SK-N-SH (cell line): ENCODE measurements at regions not wholly inside any gene's neighbourhood (a gene's known extent, or its start where the extent isn't known, plus 50 kb on each side); places are given as distances from the start of the nearest gene placed in this dataset.

Experiments
- CTCF ChIA-PET: fragments of 300-600, 350-600 bp; formaldehyde crosslinking; extraction: SDS; loops from one replicate; lab custom pipeline; 2021; lab: Yijun Ruan, JAX
- POLR2A ChIA-PET: fragments of 350-600 bp; sonication (Branson Sonifier 250); formaldehyde crosslinking; extraction: SDS; loops from one replicate; lab custom pipeline; 2020; ENCODE audit warnings: antibody characterized with exemption, inconsistent platforms; lab: Yijun Ruan, JAX
- DNase-seq: peaks from one replicate; pipeline ENCODE4 v3.0.0; 2012
- H2AFZ ChIP-seq: fragments of 200-600 bp; sonication (generic); 2 replicates; pipeline ENCODE4 v1.8.1; 2016; ENCODE audit warnings: antibody characterized with exemption, mild to moderate bottlenecking, low read depth
- H3F3A ChIP-seq: fragments of 200-600 bp; sonication (generic); replicated peaks from 2 replicates; pipeline ENCODE3; 2016; ENCODE audit warnings: antibody characterized with exemption, mild to moderate bottlenecking; ENCODE audit not compliant: insufficient read depth
- H3K27ac ChIP-seq, 2 experiments: fragments of 200-500 bp in 1 of 2; fragments of 200-600 bp in 1 of 2; sonication (Bioruptor generic) in 1 of 2; sonication (generic), shearing (Covaris generic) in 1 of 2; 2 replicates each; pipeline versions ENCODE4 v1.5.1 to v1.6.1; 2014 to 2016; ENCODE audit warnings: low read depth in 2 of 2, inconsistent platforms in 1 of 2, low read length in 1 of 2, mild to moderate bottlenecking in 1 of 2, mixed read lengths in 1 of 2
- H3K27me3 ChIP-seq: fragments of 200-600 bp; sonication (generic), shearing (Covaris generic); 2 replicates; pipeline ENCODE4 v1.6.1; 2016; ENCODE audit warnings: mixed run types; ENCODE audit not compliant: insufficient read depth
- H3K36me3 ChIP-seq, 2 experiments: fragments of 200-500 bp in 1 of 2; fragments of 200-600 bp in 1 of 2; sonication (Bioruptor generic) in 1 of 2; sonication (generic) in 1 of 2; replicated peaks in 1 of 2; 2 replicates each; pipeline versions ENCODE3 to v1.5.1; 2014 to 2016; ENCODE audit warnings: low read length in 1 of 2, mild to moderate bottlenecking in 1 of 2; ENCODE audit not compliant: insufficient read depth in 2 of 2, control insufficient read depth in 1 of 2
- H3K4me1 ChIP-seq, 2 experiments: fragments of 200-500 bp in 1 of 2; fragments of 200-600 bp in 1 of 2; sonication (Bioruptor generic) in 1 of 2; sonication (generic), shearing (Covaris generic) in 1 of 2; 2 replicates each; pipeline versions ENCODE4 v1.5.1 to v1.6.1; 2014 to 2016; ENCODE audit warnings: low read depth in 1 of 2, low read length in 1 of 2, mixed run types in 1 of 2; ENCODE audit not compliant: insufficient read depth in 2 of 2, control insufficient read depth in 1 of 2
- H3K4me2 ChIP-seq: fragments of 200-600 bp; sonication (generic), shearing (Covaris generic); 2 replicates; pipeline ENCODE4 v1.6.1; 2017; ENCODE audit warnings: mixed run types
- H3K4me3 ChIP-seq, 2 experiments: fragments of 200-500 bp in 1 of 2; fragments of 200-600 bp in 1 of 2; sonication (Bioruptor generic) in 1 of 2; sonication (generic), shearing (Covaris generic) in 1 of 2; 2 replicates each; pipeline versions ENCODE4 v1.5.1 to v1.8.1; 2014 to 2016; ENCODE audit warnings: low read depth in 2 of 2, inconsistent platforms in 1 of 2, low read length in 1 of 2, mild to moderate bottlenecking in 1 of 2, mixed read lengths in 1 of 2, moderate library complexity in 1 of 2
- H3K79me2 ChIP-seq: fragments of 200-600 bp; sonication (generic); 2 replicates; pipeline ENCODE4 v1.8.1; 2017; ENCODE audit warnings: mild to moderate bottlenecking; ENCODE audit not compliant: insufficient read depth
- H3K9ac ChIP-seq: fragments of 200-600 bp; sonication (generic); 2 replicates; pipeline ENCODE4 v1.6.1; 2017; ENCODE audit warnings: mixed run types
- H3K9me2 ChIP-seq: fragments of 200-600 bp; sonication (generic); 2 replicates; pipeline ENCODE4 v1.6.1; 2017; ENCODE audit warnings: mixed run types
- H3K9me3 ChIP-seq: fragments of 200-600 bp; sonication (generic); 2 replicates; pipeline ENCODE4 v1.6.1; 2017; ENCODE audit warnings: mixed run types, mild to moderate bottlenecking, moderate library complexity
- H4K20me1 ChIP-seq: fragments of 200-600 bp; sonication (generic); 2 replicates; pipeline ENCODE4 v1.6.1; 2017; ENCODE audit warnings: mild to moderate bottlenecking, mixed run types; ENCODE audit not compliant: insufficient read depth
- CTCF ChIP-seq: fragments of 200-600 bp; sonication (generic); IDR thresholded peaks from 2 replicates; pipeline ENCODE4 v1.6.1; 2017; ENCODE audit warnings: antibody characterized with exemption, mild to moderate bottlenecking, moderate library complexity
- ELF1 ChIP-seq: IDR thresholded peaks from 2 replicates; pipeline ENCODE4 v1.4.0; 2012
- EZH2phosphoT487 ChIP-seq: fragments of 200-600 bp; sonication (generic); IDR thresholded peaks from 2 replicates; pipeline ENCODE4 v1.6.1; 2017; ENCODE audit warnings: low read depth, mixed run types, mild to moderate bottlenecking, antibody characterized with exemption, moderate library complexity, borderline replicate concordance
- FOXM1 ChIP-seq: IDR thresholded peaks from 2 replicates; pipeline ENCODE4 v1.4.0; 2012; ENCODE audit warnings: low read depth, mild to moderate bottlenecking
- GATA2 ChIP-seq: sonication (generic); formaldehyde crosslinking; IDR thresholded peaks from 2 replicates; pipeline ENCODE4 v1.5.0; 2020; ENCODE audit warnings: mild to moderate bottlenecking, missing genetic modification reagents
- IRF3 ChIP-seq: fragments of 150-350 bp; IDR thresholded peaks from 2 replicates; pipeline ENCODE4 v1.6.1; 2016; ENCODE audit warnings: mild to moderate bottlenecking, low read depth, low read length
- MAX ChIP-seq: IDR thresholded peaks from 2 replicates; pipeline ENCODE4 v1.4.0; 2012; ENCODE audit warnings: low read depth
- MEF2A ChIP-seq: IDR thresholded peaks from 2 replicates; pipeline ENCODE4 v1.4.0; 2012; ENCODE audit warnings: low read depth, borderline replicate concordance
- NFIC ChIP-seq: IDR thresholded peaks from 2 replicates; pipeline ENCODE4 v1.4.0; 2012; ENCODE audit warnings: borderline replicate concordance
- TAF1 ChIP-seq: IDR thresholded peaks from 2 replicates; pipeline ENCODE4 v1.6.1; 2012; ENCODE audit warnings: low read depth, mild to moderate bottlenecking, low read length, moderate library complexity, borderline replicate concordance
- TCF12 ChIP-seq: IDR thresholded peaks from 2 replicates; pipeline ENCODE4 v1.4.0; 2012
- USF1 ChIP-seq: IDR thresholded peaks from 2 replicates; pipeline ENCODE4 v1.4.0; 2012; ENCODE audit warnings: low read depth, borderline replicate concordance
- USF2 ChIP-seq: fragments of 150-350 bp; IDR thresholded peaks from 2 replicates; pipeline ENCODE4 v1.6.1; 2017; ENCODE audit warnings: antibody characterized with exemption, low read length, low read depth, borderline replicate concordance
- ZBTB33 ChIP-seq: IDR thresholded peaks from 2 replicates; pipeline ENCODE4 v1.4.0; 2012; ENCODE audit warnings: low read depth, borderline replicate concordance
- WGBS: methylation state at CpG from one replicate; pipeline ENCODE4 v1.1.6; 2017; ENCODE audit warnings: low lambda C conversion rate; 5-methylcytosine and 5-hydroxymethylcytosine counted together

- H3K27me3 ChIP-seq, result no peaks in the 10 kb centered on the region
- H3K36me3 ChIP-seq, result no peaks in the 10 kb centered on the region
- no peak overlapping the region for H3K4me2 ChIP-seq
- H2AFZ ChIP-seq, result no peak overlapping the region
- no peak overlapping the region for H3K9ac ChIP-seq
- H3K4me3 ChIP-seq, result no peak overlapping the region
- no peaks in the 10 kb centered on the region for H3K9me3 ChIP-seq
- H3K79me2 ChIP-seq, result no peaks in the 10 kb centered on the region
- no peak overlapping the region for H3K27ac ChIP-seq
- ChIA-PET POLR2A (no interaction called here), CTCF (no interaction called here)
- no peak for TF ChIP-seq EZH2phosphoT487
- no peak for TF ChIP-seq TAF1
- no peak for TF ChIP-seq MAX
- no peak for TF ChIP-seq USF2
- TF ChIP-seq FOXM1, result no peak
- no peak for TF ChIP-seq USF1
- no peak for TF ChIP-seq CTCF
- TF ChIP-seq TCF12, result no peak
- TF ChIP-seq GATA2 (CRISPR knock-in tag), result no peak
- TF ChIP-seq IRF3, result no peak
- no peak for TF ChIP-seq ZBTB33
- no peak for TF ChIP-seq ELF1
- TF ChIP-seq NFIC, result no peak
- no peak for TF ChIP-seq MEF2A
- no peaks in the 10 kb centered on the region; a peak in 1 of 4 replicates for H3K4me1 ChIP-seq
- H3F3A ChIP-seq, result no peaks in the 10 kb centered on the region
- H4K20me1 ChIP-seq, result no peaks in the 10 kb centered on the region
- DNase-seq, result no peak
- 37% methylated on average over 7 of the region's 7 CpGs for WGBS
- H3K9me2 ChIP-seq, result no peaks in the 10 kb centered on the region
Observed at GRCh38 chr22:48860557-48860956, 967.1 kb downstream of the BRD1 start.
